Heart right ventricle (tissue), 16 donors: ENCODE measurements at regions not wholly inside any gene's neighbourhood (a gene's known extent, or its start where the extent isn't known, plus 50 kb on each side); places are given as distances from the start of the nearest gene placed in this dataset.
A peak's percentile ranks its signal among the peaks of the same experiment; 100 is the strongest.
"Not testable (repeated sequence)": the region's sequence is repeated elsewhere in the genome, so short reads cannot be mapped to it uniquely, and the experiment has no call there.

Source experiments
- ATAC-seq, 8 donors: fragments of 200-7000 bp; cut with Tn5 transposase; one replicate each; pipeline ENCODE4 v1.9.1; 2020; ENCODE audit warnings: mild to moderate bottlenecking in 8 of 8, moderate library complexity in 8 of 8, moderate number of reproducible peaks in 1 of 8
- DNase-seq, 2 donors: peaks; one replicate each; pipeline ENCODE4 v3.0.0-alpha.2; 2020
- H3K27ac ChIP-seq, 10 donors: fragments of 200-600 bp; sonication (generic) in 2 of 10; one replicate each; pipeline versions ENCODE4 v1.5.0 to v1.8.0; 2020 to 2022; ENCODE audit warnings: mild to moderate bottlenecking in 3 of 10
- H3K27me3 ChIP-seq, 7 donors: fragments of 200-600 bp; one replicate each; pipeline ENCODE4 v1.8.0; 2021 to 2022; ENCODE audit warnings: mild to moderate bottlenecking in 2 of 7
- H3K36me3 ChIP-seq, 9 donors: fragments of 200-600 bp; sonication (generic) in 1 of 9; one replicate each; pipeline versions ENCODE4 v1.5.0 to v1.8.0; 2020 to 2022; ENCODE audit warnings: mild to moderate bottlenecking in 2 of 9
- H3K4me1 ChIP-seq, 9 donors: fragments of 200-600 bp; sonication (generic) in 1 of 9; one replicate each; pipeline versions ENCODE4 v1.5.0 to v1.8.0; 2020 to 2022; ENCODE audit warnings: mild to moderate bottlenecking in 4 of 9
- H3K4me3 ChIP-seq, 10 donors: fragments of 200-600 bp; sonication (generic) in 2 of 10; one replicate each; pipeline versions ENCODE4 v1.5.0 to v1.8.0; 2020 to 2022; ENCODE audit warnings: mild to moderate bottlenecking in 7 of 10, moderate library complexity in 2 of 10
- H3K9me3 ChIP-seq, 11 donors: fragments of 200-600 bp in 10 of 11; sonication (generic) in 2 of 11; one replicate each; pipeline versions ENCODE4 v1.5.0 to v1.8.0; 2013 to 2022; ENCODE audit warnings: mild to moderate bottlenecking in 2 of 11, control low read depth in 1 of 11, moderate library complexity in 1 of 11
- CTCF ChIP-seq, 9 donors: fragments of 200-600 bp; sonication (generic) in 2 of 9; IDR thresholded peaks; one replicate each; pipeline versions ENCODE4 v1.5.0 to v1.8.0; 2021 to 2022; ENCODE audit warnings: antibody characterized with exemption in 9 of 9, mild to moderate bottlenecking in 5 of 9, moderate library complexity in 1 of 9
- WGBS, 2 donors: extraction: QIAGEN DNeasy Blood & Tissue Kit; methylation state at CpG; one replicate each; pipeline ENCODE4 v1.1.7; 2013; ENCODE audit warnings: inconsistent platforms in 1 of 2; 5-methylcytosine and 5-hydroxymethylcytosine counted together
- intact Hi-C, 10 donors: fragments of 100-400 bp; cut with DNase I; formaldehyde crosslinking; loops; one replicate each; pipeline versions ENCODE4 v1.11.1 to v1.14.2; 2022
- donor health status: Arrhythmogenic right ventricular cardiomyopathy.
- donor health status: ischemic (EF 13 %, LVEDD 7.1; RV severe dilation, severe dysfunction).
- donor health status: healthy with polysubstance abuse.
- donor health status: DM: no; HTN: yes; CAD: no.
- donor health status: DM: no; HTN: no; CAD: no.
- donor health status: ischemic (EF 25% LVEDD 6.9; RV normal size, moderate dysfunction).
- donor health status: ischemic (EF 25% LVEDD 5.7; RV mildly dilated, moderate dysfunction).
- donor health status: healthy.
- donor health status: DM: yes; HTN: yes; CAD: no.
- donor health status: Ischemic cardiomyopathy.
- donor health status: ischemic (EF 35%, LVEDD 5.7; RV mildly dilated, moderate dysfunction).
- donor health status: nonischemic (EF 11% LVEDD 7.7; RV severe dilation, severe dysfunction).
- donor health status: DM: yes; HTN: yes; CAD: no.
- donor health status: PGD.
- donor health status: ischemic (EF 29% LVEDD 5.4; RV normal size, mild dysfunction).
- donor health status: nonischemic (EF 23%, LVEDD 6.1; RV moderate dilation, normal function).

GRCh38 chr7:29647020-29647654 lies 83.5 kb downstream of the PRR15 start:
- DNase-seq (no peak), ATAC-seq (no peak)
- intact Hi-C loops: loop anchor here in 1 of 10 donors (10.0 kb wide), 1 partner anchor 98 kb away; no protein-coding TSS in a partner anchor
- WGBS, 2 donors: 78 to 89% methylated on average over 4 of the region's 4 CpGs
- TF ChIP-seq CTCF (IDR thresholded peaks at IDR 0.05): no peak
- H3K27ac ChIP-seq: no peak overlapping the region
- no peak overlapping the region for H3K4me3 ChIP-seq
- peaks cover 0 to 7% (median 0%) of the 10 kb centered on the region in 9 donors for H3K36me3 ChIP-seq
- H3K9me3 ChIP-seq: no peaks in the 10 kb centered on the region
- H3K27me3 ChIP-seq: no peaks in the 10 kb centered on the region
- H3K4me1 ChIP-seq: peaks cover 0 to 27% (median 0%) of the 10 kb centered on the region in 9 donors

GRCh38 chr7:29647691-29648210 lies 84.1 kb downstream of the PRR15 start:
- ATAC-seq, H3K9me3 ChIP-seq, DNase-seq, H3K36me3 ChIP-seq, H3K27me3 ChIP-seq, H3K4me3 ChIP-seq, H3K27ac ChIP-seq: not testable (repeated sequence)
- intact Hi-C loops: loop anchor here in 1 of 10 donors (10.0 kb wide), 1 partner anchor 97 kb away; no protein-coding TSS in a partner anchor
- H3K4me1 ChIP-seq: peaks cover 0 to 29% (median 0%) of the 10 kb centered on the region in 9 donors
- WGBS, 2 donors: 77% methylated on average over 5 of the region's 5 CpGs

GRCh38 chr7:29649028-29649716 lies 85.5 kb downstream of the PRR15 start:
- no peak overlapping the region for H3K27ac ChIP-seq
- H3K4me1 ChIP-seq: peaks cover 0 to 38% (median 0%) of the 10 kb centered on the region in 9 donors
- no peaks in the 10 kb centered on the region for H3K9me3 ChIP-seq
- TF ChIP-seq CTCF (IDR thresholded peaks at IDR 0.05): no peak
- DNase-seq (no peak), ATAC-seq (peak in 2 of 8 donors; percentile 38 to 62)
- WGBS, 2 donors: 93 to 95% methylated on average over 33 of the region's 33 CpGs
- intact Hi-C loops: loop anchor here in 1 of 10 donors (10.0 kb wide), 1 partner anchor 96 kb away; no protein-coding TSS in a partner anchor
- no peaks in the 10 kb centered on the region for H3K27me3 ChIP-seq
- peaks cover 0 to 7% (median 0%) of the 10 kb centered on the region in 9 donors for H3K36me3 ChIP-seq
- H3K4me3 ChIP-seq: no peak overlapping the region

GRCh38 chr7:29649876-29650275 lies 86.2 kb downstream of the PRR15 start:
- DNase-seq (no peak), ATAC-seq (no peak)
- Histone ChIP-seq H3K36me3 (peaks cover 0 to 7% (median 0%) of the 10 kb centered on the region in 9 donors), H3K9me3 (no peaks in the 10 kb centered on the region), H3K4me1 (peaks cover 0 to 38% (median 0%) of the 10 kb centered on the region in 9 donors), H3K27me3 (no peaks in the 10 kb centered on the region), H3K27ac (no peak overlapping the region), H3K4me3 (no peak overlapping the region)
- WGBS, 2 donors: 98% methylated on average over 21 of the region's 21 CpGs
- TF ChIP-seq CTCF (IDR thresholded peaks at IDR 0.05): no peak
- intact Hi-C loops: loop anchor here in 1 of 10 donors (10.0 kb wide), 1 partner anchor 95 kb away; no protein-coding TSS in a partner anchor
